ENCODE measurements at regions not wholly inside any gene's neighbourhood (a gene's known extent, or its start where the extent isn't known, plus 50 kb on each side); places are given as distances from the start of the nearest gene placed in this dataset.
"Not testable (repeated sequence)": the region's sequence is repeated elsewhere in the genome, so short reads cannot be mapped to it uniquely, and the experiment has no call there.

GRCh38 chr18:22503803-22504202, 86.1 kb upstream of the CTAGE1 start:
- DNase-seq (ENCODE audit: low read depth in 2 of 3, low spot score in 1 of 3) = no peak

- no peak for DNase-seq (ENCODE audit: low read depth in 2 of 3, low spot score in 1 of 3)
These were observed 86.7 kb upstream of the CTAGE1 start for GRCh38 chr18:22504251-22505030.

- DNase-seq (ENCODE audit: low read depth in 2 of 3, low spot score in 1 of 3) = no peak
These were observed 87.5 kb upstream of the CTAGE1 start for GRCh38 chr18:22505141-22505591.

GRCh38 chr18:22507055-22507454, 89.3 kb upstream of the CTAGE1 start:
- DNase-seq (ENCODE audit: low read depth in 2 of 3, low spot score in 1 of 3) = no peak

- no peak for DNase-seq (ENCODE audit: low read depth in 2 of 3, low spot score in 1 of 3)
These were observed 91.7 kb upstream of the CTAGE1 start for GRCh38 chr18:22509423-22509822.

- DNase-seq (ENCODE audit: low read depth in 2 of 3, low spot score in 1 of 3) = no peak
These were observed 93.0 kb upstream of the CTAGE1 start for GRCh38 chr18:22510697-22511096.

- DNase-seq (ENCODE audit: low read depth in 2 of 3, low spot score in 1 of 3) = no peak
These were observed 96.2 kb upstream of the CTAGE1 start for GRCh38 chr18:22513721-22514481.

GRCh38 chr18:22514655-22515054, 96.9 kb upstream of the CTAGE1 start:
- no peak for DNase-seq (ENCODE audit: low read depth in 2 of 3, low spot score in 1 of 3)

GRCh38 chr18:22515250-22515649, 97.5 kb upstream of the CTAGE1 start:
- no peak for DNase-seq (ENCODE audit: low read depth in 2 of 3, low spot score in 1 of 3)

GRCh38 chr18:22517356-22517755, 99.6 kb upstream of the CTAGE1 start:
- no peak for DNase-seq (ENCODE audit: low read depth in 2 of 3, low spot score in 1 of 3)

GRCh38 chr18:22521026-22521707, 103.5 kb upstream of the CTAGE1 start:
- no peak for DNase-seq (ENCODE audit: low read depth in 2 of 3, low spot score in 1 of 3)

GRCh38 chr18:22523481-22523880, 105.8 kb upstream of the CTAGE1 start:
- DNase-seq (ENCODE audit: low read depth in 2 of 3, low spot score in 1 of 3) = no peak

- no peak for DNase-seq (ENCODE audit: low read depth in 2 of 3, low spot score in 1 of 3)
These were observed 107.1 kb upstream of the CTAGE1 start for GRCh38 chr18:22524783-22525182.

GRCh38 chr18:22525313-22525712, 107.6 kb upstream of the CTAGE1 start:
- no peak for DNase-seq (ENCODE audit: low read depth in 2 of 3, low spot score in 1 of 3)

GRCh38 chr18:22525883-22526282, 108.2 kb upstream of the CTAGE1 start:
- no peak for DNase-seq (ENCODE audit: low read depth in 2 of 3, low spot score in 1 of 3)

GRCh38 chr18:22528291-22528690, 110.6 kb upstream of the CTAGE1 start:
- DNase-seq (ENCODE audit: low read depth in 2 of 3, low spot score in 1 of 3) = no peak

GRCh38 chr18:22534706-22535105, 117.0 kb upstream of the CTAGE1 start:
- DNase-seq (ENCODE audit: low read depth in 2 of 3, low spot score in 1 of 3) = not testable (repeated sequence)

GRCh38 chr18:22536558-22536957, 118.8 kb upstream of the CTAGE1 start:
- no peak for DNase-seq (ENCODE audit: low read depth in 2 of 3, low spot score in 1 of 3)

- DNase-seq (ENCODE audit: low read depth in 2 of 3, low spot score in 1 of 3) = no peak
These were observed 120.7 kb upstream of the CTAGE1 start for GRCh38 chr18:22538426-22538825.

GRCh38 chr18:22539051-22539765, 121.5 kb upstream of the CTAGE1 start:
- DNase-seq (ENCODE audit: low read depth in 2 of 3, low spot score in 1 of 3) = no peak

- DNase-seq (ENCODE audit: low read depth in 2 of 3, low spot score in 1 of 3) = no peak
These were observed 123.5 kb upstream of the CTAGE1 start for GRCh38 chr18:22541232-22541631.

Data from stimulated activated CD4-positive, alpha-beta T cell treated with anti-CD3 and anti-CD28 coated beads, Interleukin-12 subunit alpha, Interleukin-12 subunit beta, amount 100 ng/mL, for 48 hours (primary cell).